Hepatocyte (in vitro differentiated cells): ENCODE measurements at regions not wholly inside any gene's neighbourhood (a gene's known extent, or its start where the extent isn't known, plus 50 kb on each side); places are given as distances from the start of the nearest gene placed in this dataset.

Experiments
- CTCF ChIP-seq: fragments of 200-600 bp; sonication (generic); IDR thresholded peaks from 2 replicates; pipeline ENCODE4 v1.5.1; 2016; ENCODE audit warnings: antibody characterized with exemption, mild to moderate bottlenecking; ENCODE audit not compliant: poor library complexity
- EZH2 ChIP-seq: fragments of 200-600 bp; sonication (generic); IDR thresholded peaks from 2 replicates; pipeline ENCODE4 v1.6.1; 2016; ENCODE audit warnings: antibody characterized with exemption, mild to moderate bottlenecking, borderline replicate concordance

GRCh38 chr3:24640330-24640877, 145.8 kb upstream of the THRB start:
- peak; percentile 56 for TF ChIP-seq CTCF
- TF ChIP-seq EZH2, result no peak
